ENCODE measurements at regions not wholly inside any gene's neighbourhood (a gene's known extent, or its start where the extent isn't known, plus 50 kb on each side); places are given as distances from the start of the nearest gene placed in this dataset.

- no peaks in the 10 kb centered on the region for H3K36me3 ChIP-seq (ENCODE audit: insufficient read depth, low read length)
- no peak for DNase-seq (ENCODE audit: low read depth, low spot score)
- TF ChIP-seq POLR2AphosphoS5 (IDR thresholded peaks at IDR 0.05; ENCODE audit: borderline replicate concordance, low read depth, low read length) (no peak), EZH2 (IDR thresholded peaks at IDR 0.05) (no peak), FOXP2 (optimal IDR thresholded peaks at IDR 0.05; ENCODE audit: control extremely low read depth, extremely low read length, insufficient read depth) (no peak)
- no peak overlapping the region for H3K9ac ChIP-seq (ENCODE audit: insufficient read length)
- no peak overlapping the region for H3K27ac ChIP-seq
- H3K4me3 ChIP-seq: no peak overlapping the region
- H3K9me3 ChIP-seq (ENCODE audit: low read depth, low read length): 0 out of 2 replicates have a peak, but pooled peaks cover 7% of the 10 kb centered on the region
Observed at GRCh38 chr21:41100826-41101550, 67.0 kb upstream of the BACE2 start.

GRCh38 chr21:41102281-41102680 lies 65.7 kb upstream of the BACE2 start:
- TF ChIP-seq FOXP2 (optimal IDR thresholded peaks at IDR 0.05; ENCODE audit: control extremely low read depth, extremely low read length, insufficient read depth) (no peak), POLR2AphosphoS5 (IDR thresholded peaks at IDR 0.05; ENCODE audit: borderline replicate concordance, low read depth, low read length) (no peak), EZH2 (IDR thresholded peaks at IDR 0.05) (no peak)
- H3K4me3 ChIP-seq: no peak overlapping the region
- DNase-seq (ENCODE audit: low read depth, low spot score): no peak
- H3K36me3 ChIP-seq (ENCODE audit: insufficient read depth, low read length): no peaks in the 10 kb centered on the region
- no peak overlapping the region for H3K9ac ChIP-seq (ENCODE audit: insufficient read length)
- H3K27ac ChIP-seq: no peak overlapping the region
- 0 out of 2 replicates have a peak, but pooled peaks cover 7% of the 10 kb centered on the region for H3K9me3 ChIP-seq (ENCODE audit: low read depth, low read length)

GRCh38 chr21:41107602-41108001 lies 60.4 kb upstream of the BACE2 start:
- H3K9me3 ChIP-seq (ENCODE audit: low read depth, low read length): no peaks in the 10 kb centered on the region
- H3K9ac ChIP-seq (ENCODE audit: insufficient read length): no peak overlapping the region
- TF ChIP-seq FOXP2 (optimal IDR thresholded peaks at IDR 0.05; ENCODE audit: control extremely low read depth, extremely low read length, insufficient read depth) (no peak), EZH2 (IDR thresholded peaks at IDR 0.05) (no peak), POLR2AphosphoS5 (IDR thresholded peaks at IDR 0.05; ENCODE audit: borderline replicate concordance, low read depth, low read length) (no peak)
- DNase-seq (ENCODE audit: low read depth, low spot score): no peak
- no peak overlapping the region for H3K4me3 ChIP-seq
- H3K27ac ChIP-seq: no peak overlapping the region
- no peaks in the 10 kb centered on the region for H3K36me3 ChIP-seq (ENCODE audit: insufficient read depth, low read length)

GRCh38 chr21:41108668-41109585 lies 59.0 kb upstream of the BACE2 start:
- H3K27ac ChIP-seq: no peak overlapping the region
- H3K4me3 ChIP-seq: no peak overlapping the region
- TF ChIP-seq POLR2AphosphoS5 (IDR thresholded peaks at IDR 0.05; ENCODE audit: borderline replicate concordance, low read depth, low read length) (no peak), EZH2 (IDR thresholded peaks at IDR 0.05) (no peak), FOXP2 (optimal IDR thresholded peaks at IDR 0.05; ENCODE audit: control extremely low read depth, extremely low read length, insufficient read depth) (no peak)
- H3K36me3 ChIP-seq (ENCODE audit: insufficient read depth, low read length): no peaks in the 10 kb centered on the region
- no peak overlapping the region for H3K9ac ChIP-seq (ENCODE audit: insufficient read length)
- H3K9me3 ChIP-seq (ENCODE audit: low read depth, low read length): no peaks in the 10 kb centered on the region
- no peak for DNase-seq (ENCODE audit: low read depth, low spot score)

- TF ChIP-seq EZH2 (IDR thresholded peaks at IDR 0.05) (no peak), POLR2AphosphoS5 (IDR thresholded peaks at IDR 0.05; ENCODE audit: borderline replicate concordance, low read depth, low read length) (no peak), FOXP2 (optimal IDR thresholded peaks at IDR 0.05; ENCODE audit: control extremely low read depth, extremely low read length, insufficient read depth) (no peak)
- Histone ChIP-seq H3K27ac (no peak overlapping the region), H3K4me3 (no peak overlapping the region), H3K9ac (ENCODE audit: insufficient read length) (no peak overlapping the region), H3K36me3 (ENCODE audit: insufficient read depth, low read length) (no peaks in the 10 kb centered on the region), H3K9me3 (ENCODE audit: low read depth, low read length) (no peaks in the 10 kb centered on the region)
- no peak for DNase-seq (ENCODE audit: low read depth, low spot score)
Observed at GRCh38 chr21:41110161-41110560, 57.8 kb upstream of the BACE2 start.

GRCh38 chr21:41110664-41111063 lies 57.3 kb upstream of the BACE2 start:
- Histone ChIP-seq H3K27ac (no peak overlapping the region), H3K36me3 (ENCODE audit: insufficient read depth, low read length) (no peaks in the 10 kb centered on the region), H3K9me3 (ENCODE audit: low read depth, low read length) (no peaks in the 10 kb centered on the region), H3K4me3 (no peak overlapping the region), H3K9ac (ENCODE audit: insufficient read length) (no peak overlapping the region)
- no peak for DNase-seq (ENCODE audit: low read depth, low spot score)
- TF ChIP-seq FOXP2 (optimal IDR thresholded peaks at IDR 0.05; ENCODE audit: control extremely low read depth, extremely low read length, insufficient read depth): no peak

GRCh38 chr21:41111681-41112080 lies 56.3 kb upstream of the BACE2 start:
- H3K4me3 ChIP-seq: no peak overlapping the region
- no peak for DNase-seq (ENCODE audit: low read depth, low spot score)
- TF ChIP-seq EZH2 (IDR thresholded peaks at IDR 0.05): no peak
- H3K27ac ChIP-seq: no peak overlapping the region
- H3K9ac ChIP-seq (ENCODE audit: insufficient read length): no peak overlapping the region
- no peaks in the 10 kb centered on the region for H3K36me3 ChIP-seq (ENCODE audit: insufficient read depth, low read length)
- no peaks in the 10 kb centered on the region for H3K9me3 ChIP-seq (ENCODE audit: low read depth, low read length)

- TF ChIP-seq EZH2 (IDR thresholded peaks at IDR 0.05) (no peak), FOXP2 (optimal IDR thresholded peaks at IDR 0.05; ENCODE audit: control extremely low read depth, extremely low read length, insufficient read depth) (peak; percentile 89), POLR2AphosphoS5 (IDR thresholded peaks at IDR 0.05; ENCODE audit: borderline replicate concordance, low read depth, low read length) (peak; percentile 34; the same call in 1 of the 2 replicates)
- Histone ChIP-seq H3K27ac (peak overlapping the region; percentile 92), H3K36me3 (ENCODE audit: insufficient read depth, low read length) (no peaks in the 10 kb centered on the region), H3K9ac (ENCODE audit: insufficient read length) (peak overlapping the region; percentile 74), H3K9me3 (ENCODE audit: low read depth, low read length) (no peaks in the 10 kb centered on the region), H3K4me3 (peak overlapping the region; percentile 85)
- peak; percentile 100 for DNase-seq (ENCODE audit: low read depth, low spot score)
Observed at GRCh38 chr21:41112740-41113692, 54.9 kb upstream of the BACE2 start.
